GM23338 (cell line): ENCODE measurements at regions not wholly inside any gene's neighbourhood (a gene's known extent, or its start where the extent isn't known, plus 50 kb on each side); places are given as distances from the start of the nearest gene placed in this dataset.

Source experiments
- ATAC-seq: fragments of 200-7000 bp; cut with Tn5 transposase; 3 replicates; pipeline ENCODE4 v1.9.1; 2020
- DNase-seq: peaks from one replicate; pipeline ENCODE4 v3.0.0-alpha.2; 2015; ENCODE audit warnings: low spot score
- H2AFZ ChIP-seq: fragments of 200-600 bp; sonication (generic); 2 replicates; pipeline ENCODE4 v1.8.0; 2016; ENCODE audit warnings: antibody characterized with exemption, mild to moderate bottlenecking, moderate library complexity
- H3F3A ChIP-seq: fragments of 200-600 bp; sonication (generic); replicated peaks from 2 replicates; pipeline ENCODE4 v1.8.0; 2017; ENCODE audit warnings: antibody characterized with exemption, mixed run types, low read depth
- H3K27ac ChIP-seq: fragments of 200-600 bp; sonication (generic); 2 replicates; pipeline ENCODE4 v1.6.1; 2016; ENCODE audit warnings: low read depth
- H3K27me3 ChIP-seq: fragments of 200-600 bp; sonication (generic); 2 replicates; pipeline ENCODE4 v1.8.0; 2016; ENCODE audit warnings: mild to moderate bottlenecking, mixed run types, moderate library complexity; ENCODE audit not compliant: insufficient read depth
- H3K36me3 ChIP-seq: fragments of 200-600 bp; sonication (generic); 2 replicates; pipeline ENCODE4 v1.8.0; 2016; ENCODE audit warnings: mild to moderate bottlenecking; ENCODE audit not compliant: insufficient read depth
- H3K4me1 ChIP-seq: fragments of 200-600 bp; sonication (generic); 2 replicates; pipeline ENCODE4 v1.8.0; 2016; ENCODE audit warnings: mild to moderate bottlenecking, moderate library complexity; ENCODE audit not compliant: insufficient read depth
- H3K4me2 ChIP-seq: fragments of 200-600 bp; sonication (generic); 2 replicates; pipeline ENCODE4 v1.7.1; 2017; ENCODE audit warnings: mixed run types
- H3K4me3 ChIP-seq: fragments of 200-600 bp; sonication (generic); 2 replicates; pipeline ENCODE4 v1.6.1; 2016; ENCODE audit warnings: mixed run types
- H3K79me2 ChIP-seq: fragments of 200-600 bp; sonication (generic); replicated peaks from 2 replicates; pipeline ENCODE4 v1.8.0; 2017; ENCODE audit warnings: mild to moderate bottlenecking; ENCODE audit not compliant: insufficient read depth
- H3K9me2 ChIP-seq: fragments of 200-600 bp; sonication (generic); 2 replicates; pipeline ENCODE4 v1.8.0; 2017; ENCODE audit not compliant: insufficient read depth
- H4K20me1 ChIP-seq: fragments of 200-600 bp; sonication (generic); replicated peaks from 2 replicates; pipeline ENCODE4 v1.8.0; 2017; ENCODE audit warnings: mild to moderate bottlenecking; ENCODE audit not compliant: insufficient read depth
- H3K27ac Mint-ChIP-seq: 2 replicates; pipeline ENCODE4 v1.8.0; 2020; ENCODE audit warnings: inconsistent platforms, mild to moderate bottlenecking, moderate library complexity, mixed read lengths
- H3K27me3 Mint-ChIP-seq: 3 replicates; pipeline ENCODE4 v1.8.0; 2022; ENCODE audit warnings: low read depth, mild to moderate bottlenecking, moderate library complexity, mixed read lengths, inconsistent platforms; ENCODE audit not compliant: insufficient read depth, poor library complexity
- H3K36me3 Mint-ChIP-seq: 3 replicates; pipeline ENCODE4 v1.8.0; 2021; ENCODE audit warnings: low read depth, mild to moderate bottlenecking, inconsistent platforms, moderate library complexity, mixed read lengths
- H3K4me1 Mint-ChIP-seq: 3 replicates; pipeline ENCODE4 v1.8.0; 2020; ENCODE audit warnings: mild to moderate bottlenecking, inconsistent platforms, mixed read lengths
- H3K4me3 Mint-ChIP-seq: 3 replicates; pipeline ENCODE4 v1.8.0; 2021; ENCODE audit warnings: moderate library complexity, mild to moderate bottlenecking, inconsistent platforms, mixed read lengths
- H3K9me3 Mint-ChIP-seq: 3 replicates; pipeline ENCODE4 v1.8.0; 2020; ENCODE audit warnings: moderate library complexity, mild to moderate bottlenecking, inconsistent platforms, mixed read lengths
- CREB1 ChIP-seq: fragments of 250-450 bp; sonication (Bioruptor Pico); IDR thresholded peaks from 2 replicates; pipeline ENCODE4 v1.5.0; 2020; ENCODE audit warnings: low read depth, mild to moderate bottlenecking, moderate library complexity
- EZH2 ChIP-seq: fragments of 200-600 bp; sonication (generic); IDR thresholded peaks from one replicate; pipeline ENCODE4 v1.8.0; 2017; ENCODE audit warnings: antibody characterized with exemption, mild to moderate bottlenecking, low read depth; ENCODE audit not compliant: unreplicated experiment
- EZH2phosphoT487 ChIP-seq: fragments of 200-600 bp; sonication (generic); IDR thresholded peaks from one replicate; pipeline ENCODE4 v1.8.1; 2018; ENCODE audit warnings: antibody characterized with exemption; ENCODE audit not compliant: unreplicated experiment
- JUNB ChIP-seq: IDR thresholded peaks from one replicate; pipeline ENCODE4 v1.6.1; 2016; ENCODE audit warnings: antibody characterized with exemption; ENCODE audit not compliant: unreplicated experiment
- NANOG ChIP-seq: IDR thresholded peaks from 2 replicates; pipeline ENCODE4 v1.6.1; 2016; ENCODE audit warnings: antibody characterized with exemption, borderline replicate concordance
- POLR2AphosphoS5 ChIP-seq: IDR thresholded peaks from 2 replicates; pipeline ENCODE4 v1.6.1; 2016; ENCODE audit warnings: antibody characterized with exemption, low read depth
- STAT1 ChIP-seq: IDR thresholded peaks from one replicate; pipeline ENCODE4 v1.6.1; 2016; ENCODE audit warnings: antibody characterized with exemption; ENCODE audit not compliant: unreplicated experiment
- ZNF114 ChIP-seq: fragments of 250-450 bp; sonication (Bioruptor Pico); IDR thresholded peaks from 2 replicates; pipeline ENCODE4 v1.5.0; 2020; ENCODE audit warnings: mild to moderate bottlenecking, moderate library complexity
- ZNF331 ChIP-seq: fragments of 250-450 bp; sonication (Bioruptor Pico); IDR thresholded peaks from 2 replicates; pipeline ENCODE4 v1.5.0; 2020; ENCODE audit warnings: low read depth, mild to moderate bottlenecking, moderate library complexity
- TF ChIP-seq, protein P1 (sequence below), 2 experiments: fragments of 200-600 bp in 1 of 2; sonication (generic) in 1 of 2; conservative IDR thresholded peaks; 2 replicates each; pipeline versions ENCODE4 v1.5.1 to v1.6.1; 2016 to 2017; ENCODE audit warnings: antibody characterized with exemption in 2 of 2, low read depth in 2 of 2, mild to moderate bottlenecking in 2 of 2, moderate library complexity in 1 of 2
- TF ChIP-seq, protein P2 (sequence below): IDR thresholded peaks from one replicate; pipeline ENCODE4 v1.6.1; 2018; ENCODE audit warnings: antibody characterized with exemption; ENCODE audit not compliant: unreplicated experiment
- TF ChIP-seq, protein P3 (sequence below): IDR thresholded peaks from 2 replicates; pipeline ENCODE4 v1.6.1; 2016; ENCODE audit warnings: antibody characterized with exemption
- TF ChIP-seq, protein P4 (sequence below): fragments of 250-450 bp; sonication (Bioruptor Pico); IDR thresholded peaks from 2 replicates; pipeline ENCODE4 v1.5.0; 2020; ENCODE audit warnings: mild to moderate bottlenecking, moderate library complexity

DNA sequence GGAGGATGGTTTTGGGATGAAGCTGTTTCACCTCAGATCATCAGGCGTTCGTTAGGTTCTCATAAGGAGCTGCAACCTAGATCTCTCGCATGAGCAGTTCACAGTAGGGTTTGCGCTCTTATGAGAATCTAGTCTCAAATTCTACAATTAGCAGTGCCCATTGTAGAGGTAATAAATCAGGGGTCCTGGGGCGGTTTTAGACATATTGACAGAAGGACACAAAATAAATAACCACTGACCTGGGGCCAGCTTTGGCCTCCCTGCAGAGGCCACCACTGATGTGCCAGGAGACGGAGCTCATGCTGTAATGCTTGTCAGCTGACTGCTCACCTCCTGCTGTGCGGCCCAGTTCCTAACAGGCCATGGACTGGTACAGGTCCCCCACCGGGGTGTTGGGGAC lies 67.6 kb upstream of the SPATA31D4 start:
- no peaks in the 10 kb centered on the region for H3K9me3 Mint-ChIP-seq

More for the DNA sequence above, 67.6 kb upstream of the SPATA31D4 start:
- no peaks in the 10 kb centered on the region for H3K4me1 ChIP-seq
- TF ChIP-seq EZH2phosphoT487 (no peak), ZNF114 (CRISPR knock-in tag) (no peak), NANOG (no peak), EZH2 (no peak), JUNB (no peak), CREB1 (CRISPR knock-in tag) (no peak), STAT1 (no peak), POLR2AphosphoS5 (no peak), ZNF331 (no peak)
- TF ChIP-seq, protein P1, sequence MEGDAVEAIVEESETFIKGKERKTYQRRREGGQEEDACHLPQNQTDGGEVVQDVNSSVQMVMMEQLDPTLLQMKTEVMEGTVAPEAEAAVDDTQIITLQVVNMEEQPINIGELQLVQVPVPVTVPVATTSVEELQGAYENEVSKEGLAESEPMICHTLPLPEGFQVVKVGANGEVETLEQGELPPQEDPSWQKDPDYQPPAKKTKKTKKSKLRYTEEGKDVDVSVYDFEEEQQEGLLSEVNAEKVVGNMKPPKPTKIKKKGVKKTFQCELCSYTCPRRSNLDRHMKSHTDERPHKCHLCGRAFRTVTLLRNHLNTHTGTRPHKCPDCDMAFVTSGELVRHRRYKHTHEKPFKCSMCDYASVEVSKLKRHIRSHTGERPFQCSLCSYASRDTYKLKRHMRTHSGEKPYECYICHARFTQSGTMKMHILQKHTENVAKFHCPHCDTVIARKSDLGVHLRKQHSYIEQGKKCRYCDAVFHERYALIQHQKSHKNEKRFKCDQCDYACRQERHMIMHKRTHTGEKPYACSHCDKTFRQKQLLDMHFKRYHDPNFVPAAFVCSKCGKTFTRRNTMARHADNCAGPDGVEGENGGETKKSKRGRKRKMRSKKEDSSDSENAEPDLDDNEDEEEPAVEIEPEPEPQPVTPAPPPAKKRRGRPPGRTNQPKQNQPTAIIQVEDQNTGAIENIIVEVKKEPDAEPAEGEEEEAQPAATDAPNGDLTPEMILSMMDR (conservative IDR thresholded peaks at IDR 0.05; ENCODE audit: low read depth in 2 of 2), result no peak
- TF ChIP-seq, protein P2, sequence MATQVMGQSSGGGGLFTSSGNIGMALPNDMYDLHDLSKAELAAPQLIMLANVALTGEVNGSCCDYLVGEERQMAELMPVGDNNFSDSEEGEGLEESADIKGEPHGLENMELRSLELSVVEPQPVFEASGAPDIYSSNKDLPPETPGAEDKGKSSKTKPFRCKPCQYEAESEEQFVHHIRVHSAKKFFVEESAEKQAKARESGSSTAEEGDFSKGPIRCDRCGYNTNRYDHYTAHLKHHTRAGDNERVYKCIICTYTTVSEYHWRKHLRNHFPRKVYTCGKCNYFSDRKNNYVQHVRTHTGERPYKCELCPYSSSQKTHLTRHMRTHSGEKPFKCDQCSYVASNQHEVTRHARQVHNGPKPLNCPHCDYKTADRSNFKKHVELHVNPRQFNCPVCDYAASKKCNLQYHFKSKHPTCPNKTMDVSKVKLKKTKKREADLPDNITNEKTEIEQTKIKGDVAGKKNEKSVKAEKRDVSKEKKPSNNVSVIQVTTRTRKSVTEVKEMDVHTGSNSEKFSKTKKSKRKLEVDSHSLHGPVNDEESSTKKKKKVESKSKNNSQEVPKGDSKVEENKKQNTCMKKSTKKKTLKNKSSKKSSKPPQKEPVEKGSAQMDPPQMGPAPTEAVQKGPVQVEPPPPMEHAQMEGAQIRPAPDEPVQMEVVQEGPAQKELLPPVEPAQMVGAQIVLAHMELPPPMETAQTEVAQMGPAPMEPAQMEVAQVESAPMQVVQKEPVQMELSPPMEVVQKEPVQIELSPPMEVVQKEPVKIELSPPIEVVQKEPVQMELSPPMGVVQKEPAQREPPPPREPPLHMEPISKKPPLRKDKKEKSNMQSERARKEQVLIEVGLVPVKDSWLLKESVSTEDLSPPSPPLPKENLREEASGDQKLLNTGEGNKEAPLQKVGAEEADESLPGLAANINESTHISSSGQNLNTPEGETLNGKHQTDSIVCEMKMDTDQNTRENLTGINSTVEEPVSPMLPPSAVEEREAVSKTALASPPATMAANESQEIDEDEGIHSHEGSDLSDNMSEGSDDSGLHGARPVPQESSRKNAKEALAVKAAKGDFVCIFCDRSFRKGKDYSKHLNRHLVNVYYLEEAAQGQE, result no peak
- TF ChIP-seq, protein P3, sequence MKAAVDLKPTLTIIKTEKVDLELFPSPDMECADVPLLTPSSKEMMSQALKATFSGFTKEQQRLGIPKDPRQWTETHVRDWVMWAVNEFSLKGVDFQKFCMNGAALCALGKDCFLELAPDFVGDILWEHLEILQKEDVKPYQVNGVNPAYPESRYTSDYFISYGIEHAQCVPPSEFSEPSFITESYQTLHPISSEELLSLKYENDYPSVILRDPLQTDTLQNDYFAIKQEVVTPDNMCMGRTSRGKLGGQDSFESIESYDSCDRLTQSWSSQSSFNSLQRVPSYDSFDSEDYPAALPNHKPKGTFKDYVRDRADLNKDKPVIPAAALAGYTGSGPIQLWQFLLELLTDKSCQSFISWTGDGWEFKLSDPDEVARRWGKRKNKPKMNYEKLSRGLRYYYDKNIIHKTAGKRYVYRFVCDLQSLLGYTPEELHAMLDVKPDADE, result no peak
- TF ChIP-seq, protein P4, sequence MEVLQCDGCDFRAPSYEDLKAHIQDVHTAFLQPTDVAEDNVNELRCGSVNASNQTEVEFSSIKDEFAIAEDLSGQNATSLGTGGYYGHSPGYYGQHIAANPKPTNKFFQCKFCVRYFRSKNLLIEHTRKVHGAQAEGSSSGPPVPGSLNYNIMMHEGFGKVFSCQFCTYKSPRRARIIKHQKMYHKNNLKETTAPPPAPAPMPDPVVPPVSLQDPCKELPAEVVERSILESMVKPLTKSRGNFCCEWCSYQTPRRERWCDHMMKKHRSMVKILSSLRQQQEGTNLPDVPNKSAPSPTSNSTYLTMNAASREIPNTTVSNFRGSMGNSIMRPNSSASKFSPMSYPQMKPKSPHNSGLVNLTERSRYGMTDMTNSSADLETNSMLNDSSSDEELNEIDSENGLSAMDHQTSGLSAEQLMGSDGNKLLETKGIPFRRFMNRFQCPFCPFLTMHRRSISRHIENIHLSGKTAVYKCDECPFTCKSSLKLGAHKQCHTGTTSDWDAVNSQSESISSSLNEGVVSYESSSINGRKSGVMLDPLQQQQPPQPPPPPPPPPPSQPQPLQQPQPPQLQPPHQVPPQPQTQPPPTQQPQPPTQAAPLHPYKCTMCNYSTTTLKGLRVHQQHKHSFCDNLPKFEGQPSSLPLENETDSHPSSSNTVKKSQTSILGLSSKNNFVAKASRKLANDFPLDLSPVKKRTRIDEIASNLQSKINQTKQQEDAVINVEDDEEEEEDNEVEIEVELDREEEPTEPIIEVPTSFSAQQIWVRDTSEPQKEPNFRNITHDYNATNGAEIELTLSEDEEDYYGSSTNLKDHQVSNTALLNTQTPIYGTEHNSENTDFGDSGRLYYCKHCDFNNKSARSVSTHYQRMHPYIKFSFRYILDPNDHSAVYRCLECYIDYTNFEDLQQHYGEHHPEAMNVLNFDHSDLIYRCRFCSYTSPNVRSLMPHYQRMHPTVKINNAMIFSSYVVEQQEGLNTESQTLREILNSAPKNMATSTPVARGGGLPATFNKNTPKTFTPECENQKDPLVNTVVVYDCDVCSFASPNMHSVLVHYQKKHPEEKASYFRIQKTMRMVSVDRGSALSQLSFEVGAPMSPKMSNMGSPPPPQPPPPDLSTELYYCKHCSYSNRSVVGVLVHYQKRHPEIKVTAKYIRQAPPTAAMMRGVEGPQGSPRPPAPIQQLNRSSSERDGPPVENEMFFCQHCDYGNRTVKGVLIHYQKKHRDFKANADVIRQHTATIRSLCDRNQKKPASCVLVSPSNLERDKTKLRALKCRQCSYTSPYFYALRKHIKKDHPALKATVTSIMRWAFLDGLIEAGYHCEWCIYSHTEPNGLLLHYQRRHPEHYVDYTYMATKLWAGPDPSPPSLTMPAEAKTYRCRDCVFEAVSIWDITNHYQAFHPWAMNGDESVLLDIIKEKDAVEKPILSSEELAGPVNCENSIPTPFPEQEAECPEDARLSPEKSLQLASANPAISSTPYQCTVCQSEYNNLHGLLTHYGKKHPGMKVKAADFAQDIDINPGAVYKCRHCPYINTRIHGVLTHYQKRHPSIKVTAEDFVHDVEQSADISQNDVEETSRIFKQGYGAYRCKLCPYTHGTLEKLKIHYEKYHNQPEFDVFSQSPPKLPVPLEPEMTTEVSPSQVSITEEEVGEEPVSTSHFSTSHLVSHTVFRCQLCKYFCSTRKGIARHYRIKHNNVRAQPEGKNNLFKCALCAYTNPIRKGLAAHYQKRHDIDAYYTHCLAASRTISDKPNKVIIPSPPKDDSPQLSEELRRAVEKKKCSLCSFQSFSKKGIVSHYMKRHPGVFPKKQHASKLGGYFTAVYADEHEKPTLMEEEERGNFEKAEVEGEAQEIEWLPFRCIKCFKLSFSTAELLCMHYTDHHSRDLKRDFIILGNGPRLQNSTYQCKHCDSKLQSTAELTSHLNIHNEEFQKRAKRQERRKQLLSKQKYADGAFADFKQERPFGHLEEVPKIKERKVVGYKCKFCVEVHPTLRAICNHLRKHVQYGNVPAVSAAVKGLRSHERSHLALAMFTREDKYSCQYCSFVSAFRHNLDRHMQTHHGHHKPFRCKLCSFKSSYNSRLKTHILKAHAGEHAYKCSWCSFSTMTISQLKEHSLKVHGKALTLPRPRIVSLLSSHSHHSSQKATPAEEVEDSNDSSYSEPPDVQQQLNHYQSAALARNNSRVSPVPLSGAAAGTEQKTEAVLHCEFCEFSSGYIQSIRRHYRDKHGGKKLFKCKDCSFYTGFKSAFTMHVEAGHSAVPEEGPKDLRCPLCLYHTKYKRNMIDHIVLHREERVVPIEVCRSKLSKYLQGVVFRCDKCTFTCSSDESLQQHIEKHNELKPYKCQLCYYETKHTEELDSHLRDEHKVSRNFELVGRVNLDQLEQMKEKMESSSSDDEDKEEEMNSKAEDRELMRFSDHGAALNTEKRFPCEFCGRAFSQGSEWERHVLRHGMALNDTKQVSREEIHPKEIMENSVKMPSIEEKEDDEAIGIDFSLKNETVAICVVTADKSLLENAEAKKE (CRISPR knock-in tag), result no peak
- no peak overlapping the region for H3K4me3 ChIP-seq
- H3K27me3 Mint-ChIP-seq, result no peaks in the 10 kb centered on the region
- no peaks in the 10 kb centered on the region for H3F3A ChIP-seq
- H2AFZ ChIP-seq, result no peak overlapping the region
- H3K9me2 ChIP-seq, result no peaks in the 10 kb centered on the region
- H3K36me3 ChIP-seq, result no peaks in the 10 kb centered on the region
- H3K36me3 Mint-ChIP-seq, result no peaks in the 10 kb centered on the region
- H3K27ac Mint-ChIP-seq, result no peak overlapping the region
- H3K27ac ChIP-seq, result no peak overlapping the region
- no peaks in the 10 kb centered on the region for H3K4me1 Mint-ChIP-seq
- ATAC-seq (no peak), DNase-seq (no peak)
- H3K79me2 ChIP-seq, result no peaks in the 10 kb centered on the region
- no peak overlapping the region for H3K4me2 ChIP-seq
- H3K27me3 ChIP-seq, result no peaks in the 10 kb centered on the region
- H4K20me1 ChIP-seq, result no peaks in the 10 kb centered on the region
- no peak overlapping the region for H3K4me3 Mint-ChIP-seq
